GM12892 (cell line): ENCODE measurements at regions not wholly inside any gene's neighbourhood (a gene's known extent, or its start where the extent isn't known, plus 50 kb on each side); places are given as distances from the start of the nearest gene placed in this dataset.

Experiments used
- DNase-seq: peaks from one replicate; pipeline ENCODE4 v3.0.0; 2011; ENCODE audit not compliant: insufficient read length
- FAIRE-seq: peaks from 2 replicates; lab custom pipeline; 2011; peaks lifted over from hg19 to GRCh38; lab: Jason Lieb, UNC
- POLR2A ChIP-seq: IDR thresholded peaks from 2 replicates; pipeline ENCODE4 v1.6.1; 2011; ENCODE audit warnings: low read depth, low read length, control low read depth
- POLR2AphosphoS5 ChIP-seq: IDR thresholded peaks from 2 replicates; pipeline ENCODE4 v1.6.1; 2011; ENCODE audit warnings: low read depth, low read length, control low read depth
- TAF1 ChIP-seq: IDR thresholded peaks from 2 replicates; pipeline ENCODE4 v1.6.1; 2011; ENCODE audit warnings: low read depth, mild to moderate bottlenecking, control low read depth, low read length, borderline replicate concordance

GRCh38 chr20:1792274-1792673 is 102.9 kb upstream of the SIRPA start:
- FAIRE-seq (no peak), DNase-seq (no peak)
- TF ChIP-seq TAF1, result no peak
- no peak for TF ChIP-seq POLR2A
- no peak for TF ChIP-seq POLR2AphosphoS5

GRCh38 chr20:1790386-1790785 is 104.8 kb upstream of the SIRPA start:
- FAIRE-seq (no peak), DNase-seq (no peak)
- TF ChIP-seq POLR2AphosphoS5, result no peak
- no peak for TF ChIP-seq POLR2A
- TF ChIP-seq TAF1, result no peak

- no peak for DNase-seq
- no peak for FAIRE-seq
Measured at GRCh38 chr20:1788044-1788443, 107.2 kb upstream of the SIRPA start.

GRCh38 chr20:1786486-1786885 is 108.7 kb upstream of the SIRPA start:
- no peak for DNase-seq
- FAIRE-seq, result no peak
- TF ChIP-seq POLR2AphosphoS5 (no peak), TAF1 (no peak)

More at GRCh38 chr20:1788044-1788443, 107.2 kb upstream of the SIRPA start:
- TF ChIP-seq POLR2A, result no peak
- TF ChIP-seq TAF1, result no peak
- TF ChIP-seq POLR2AphosphoS5, result no peak

- FAIRE-seq (no peak), DNase-seq (no peak)
- TF ChIP-seq POLR2A, result no peak
- no peak for TF ChIP-seq TAF1
- TF ChIP-seq POLR2AphosphoS5, result no peak
Measured at GRCh38 chr20:1784586-1784985, 110.6 kb upstream of the SIRPA start.

GRCh38 chr20:1783245-1783644 is 112.0 kb upstream of the SIRPA start:
- DNase-seq (no peak), FAIRE-seq (no peak)
- TF ChIP-seq TAF1, result no peak
- TF ChIP-seq POLR2AphosphoS5, result no peak
- TF ChIP-seq POLR2A, result no peak

GRCh38 chr20:1782181-1782580 is 113.0 kb upstream of the SIRPA start:
- no peak for FAIRE-seq
- TF ChIP-seq POLR2A (no peak), POLR2AphosphoS5 (no peak), TAF1 (no peak)
- no peak for DNase-seq

GRCh38 chr20:1779567-1779966 is 115.6 kb upstream of the SIRPA start:
- no peak for FAIRE-seq
- no peak for TF ChIP-seq POLR2AphosphoS5
- no peak for TF ChIP-seq TAF1
- no peak for TF ChIP-seq POLR2A
- DNase-seq, result no peak

- TF ChIP-seq TAF1, result no peak
- no peak for TF ChIP-seq POLR2AphosphoS5
- TF ChIP-seq POLR2A, result no peak
- FAIRE-seq (no peak), DNase-seq (no peak)
Measured at GRCh38 chr20:1778338-1778737, 116.9 kb upstream of the SIRPA start.

- TF ChIP-seq TAF1, result no peak
- no peak for TF ChIP-seq POLR2AphosphoS5
- TF ChIP-seq POLR2A, result no peak
- no peak for DNase-seq
- FAIRE-seq, result no peak
Measured at GRCh38 chr20:1777476-1777820, 117.8 kb upstream of the SIRPA start.

GRCh38 chr20:1776681-1777475 is 118.3 kb upstream of the SIRPA start:
- DNase-seq, result peak; percentile 52
- no peak for TF ChIP-seq POLR2AphosphoS5
- TF ChIP-seq POLR2A, result no peak
- no peak for TF ChIP-seq TAF1
- FAIRE-seq, result peak; percentile 76

- FAIRE-seq (no peak), DNase-seq (no peak)
- no peak for TF ChIP-seq POLR2A
- TF ChIP-seq POLR2AphosphoS5, result no peak
- no peak for TF ChIP-seq TAF1
Measured at GRCh38 chr20:1775117-1775516, 117.5 kb upstream of the SIRPG start.
